Neural progenitor cell (in vitro differentiated cells): ENCODE measurements at regions not wholly inside any gene's neighbourhood (a gene's known extent, or its start where the extent isn't known, plus 50 kb on each side); places are given as distances from the start of the nearest gene placed in this dataset.

ENCODE experiments used
- DNase-seq: peaks from one replicate; pipeline ENCODE4 v3.0.0-alpha.2; 2016; ENCODE audit warnings: low spot score
- H2AFZ ChIP-seq: fragments of 200-600 bp; sonication (generic); replicated peaks from 2 replicates; pipeline ENCODE4 v1.6.1; 2016; ENCODE audit warnings: antibody characterized with exemption
- H3F3A ChIP-seq: fragments of 200-600 bp; sonication (generic); 2 replicates; pipeline ENCODE4 v1.6.1; 2016; ENCODE audit warnings: antibody characterized with exemption, low read depth
- H3K27ac ChIP-seq: fragments of 200-600 bp; sonication (generic); 2 replicates; pipeline ENCODE4 v1.5.1; 2016; ENCODE audit warnings: mild to moderate bottlenecking
- H3K27me3 ChIP-seq: fragments of 200-600 bp; sonication (generic); 2 replicates; pipeline ENCODE4 v1.6.1; 2016; ENCODE audit warnings: mild to moderate bottlenecking, moderate library complexity
- H3K36me3 ChIP-seq: fragments of 200-600 bp; sonication (generic); 2 replicates; pipeline ENCODE4 v1.5.1; 2016
- H3K4me1 ChIP-seq: fragments of 200-600 bp; sonication (generic); 2 replicates; pipeline ENCODE4 v1.6.1; 2016; ENCODE audit warnings: mixed run types
- H3K4me2 ChIP-seq: fragments of 200-600 bp; sonication (generic); 2 replicates; pipeline ENCODE4 v1.6.1; 2016
- H3K4me3 ChIP-seq: fragments of 200-600 bp; sonication (generic); 2 replicates; pipeline ENCODE4 v1.5.1; 2016
- H3K79me2 ChIP-seq: fragments of 200-600 bp; sonication (generic); 2 replicates; pipeline ENCODE4 v1.6.1; 2016; ENCODE audit warnings: low read depth
- H3K9ac ChIP-seq: fragments of 200-600 bp; sonication (generic); 2 replicates; pipeline ENCODE4 v1.6.1; 2016
- H3K9me3 ChIP-seq: fragments of 200-600 bp; sonication (generic); 2 replicates; pipeline ENCODE4 v1.5.1; 2016; ENCODE audit warnings: low read depth
- H4K20me1 ChIP-seq: fragments of 200-600 bp; sonication (generic); 2 replicates; pipeline ENCODE4 v1.6.1; 2016; ENCODE audit warnings: low read depth
- H3K27ac Mint-ChIP-seq: 3 replicates; pipeline ENCODE4 v1.8.0; 2021; ENCODE audit warnings: mixed read lengths
- H3K27me3 Mint-ChIP-seq: 2 replicates; pipeline ENCODE4 v1.8.0; 2022; ENCODE audit warnings: low read depth, mild to moderate bottlenecking, inconsistent platforms, moderate library complexity, mixed read lengths; ENCODE audit not compliant: insufficient read depth
- H3K36me3 Mint-ChIP-seq: 3 replicates; pipeline ENCODE4 v1.8.0; 2021; ENCODE audit warnings: mixed read lengths
- H3K4me1 Mint-ChIP-seq: 3 replicates; pipeline ENCODE4 v1.8.0; 2021; ENCODE audit warnings: mixed read lengths
- H3K4me3 Mint-ChIP-seq: 3 replicates; pipeline ENCODE4 v1.8.0; 2021; ENCODE audit warnings: mild to moderate bottlenecking, moderate library complexity, mixed read lengths
- H3K9me3 Mint-ChIP-seq: 3 replicates; pipeline ENCODE4 v1.8.0; 2020; ENCODE audit warnings: mixed read lengths
- CTCF ChIP-seq: fragments of 200-600 bp; sonication (generic); IDR thresholded peaks from 2 replicates; pipeline ENCODE4 v1.5.1; 2017; ENCODE audit warnings: antibody characterized with exemption, mild to moderate bottlenecking
- EZH2 ChIP-seq: fragments of 200-600 bp; sonication (generic); IDR thresholded peaks from 2 replicates; pipeline ENCODE4 v1.6.1; 2017; ENCODE audit warnings: antibody characterized with exemption, mild to moderate bottlenecking, moderate library complexity
- EZH2phosphoT487 ChIP-seq: fragments of 200-600 bp; sonication (generic); IDR thresholded peaks from 2 replicates; pipeline ENCODE4 v1.6.1; 2017; ENCODE audit warnings: antibody characterized with exemption

- Mint-ChIP-seq H3K27me3 (peaks cover 2% of the 10 kb centered on the region), H3K9me3 (peaks cover 3% of the 10 kb centered on the region), H3K4me3 (no peak overlapping the region), H3K36me3 (no peaks in the 10 kb centered on the region), H3K4me1 (peaks cover 6% of the 10 kb centered on the region), H3K27ac (no peak overlapping the region)
- TF ChIP-seq EZH2phosphoT487, result no peak
- TF ChIP-seq CTCF, result no peak
- no peak for TF ChIP-seq EZH2
- no peak overlapping the region for H3K4me3 ChIP-seq
- H3K4me2 ChIP-seq, result no peak overlapping the region
- no peaks in the 10 kb centered on the region for H3F3A ChIP-seq
- DNase-seq, result no peak
- no peak overlapping the region for H2AFZ ChIP-seq
- H3K79me2 ChIP-seq, result no peaks in the 10 kb centered on the region
- H3K4me1 ChIP-seq, result no peaks in the 10 kb centered on the region
- H4K20me1 ChIP-seq, result no peaks in the 10 kb centered on the region
- no peaks in the 10 kb centered on the region for H3K9me3 ChIP-seq
- no peak overlapping the region for H3K27ac ChIP-seq
- no peaks in the 10 kb centered on the region for H3K27me3 ChIP-seq
- H3K9ac ChIP-seq, result no peak overlapping the region
- no peaks in the 10 kb centered on the region for H3K36me3 ChIP-seq
Measured at GRCh38 chr2:78768016-78768415, 257.5 kb upstream of the REG3G start.

GRCh38 chr2:78775291-78775690 is 250.2 kb upstream of the REG3G start:
- Histone ChIP-seq H3K4me1 (no peaks in the 10 kb centered on the region), H3K79me2 (no peaks in the 10 kb centered on the region), H2AFZ (no peak overlapping the region), H3K9ac (no peak overlapping the region), H3K27me3 (no peaks in the 10 kb centered on the region), H3K4me2 (no peak overlapping the region), H3K4me3 (no peak overlapping the region), H3F3A (no peaks in the 10 kb centered on the region), H3K36me3 (no peaks in the 10 kb centered on the region), H3K27ac (no peak overlapping the region), H3K9me3 (no peaks in the 10 kb centered on the region), H4K20me1 (no peaks in the 10 kb centered on the region)
- TF ChIP-seq EZH2, result no peak
- TF ChIP-seq CTCF, result no peak
- no peak for TF ChIP-seq EZH2phosphoT487
- peaks cover 6% of the 10 kb centered on the region for H3K9me3 Mint-ChIP-seq
- H3K4me3 Mint-ChIP-seq, result no peak overlapping the region
- DNase-seq, result no peak
- H3K36me3 Mint-ChIP-seq, result no peaks in the 10 kb centered on the region
- H3K4me1 Mint-ChIP-seq, result peaks cover 5% of the 10 kb centered on the region
- no peak overlapping the region for H3K27ac Mint-ChIP-seq
- no peaks in the 10 kb centered on the region for H3K27me3 Mint-ChIP-seq

DNA sequence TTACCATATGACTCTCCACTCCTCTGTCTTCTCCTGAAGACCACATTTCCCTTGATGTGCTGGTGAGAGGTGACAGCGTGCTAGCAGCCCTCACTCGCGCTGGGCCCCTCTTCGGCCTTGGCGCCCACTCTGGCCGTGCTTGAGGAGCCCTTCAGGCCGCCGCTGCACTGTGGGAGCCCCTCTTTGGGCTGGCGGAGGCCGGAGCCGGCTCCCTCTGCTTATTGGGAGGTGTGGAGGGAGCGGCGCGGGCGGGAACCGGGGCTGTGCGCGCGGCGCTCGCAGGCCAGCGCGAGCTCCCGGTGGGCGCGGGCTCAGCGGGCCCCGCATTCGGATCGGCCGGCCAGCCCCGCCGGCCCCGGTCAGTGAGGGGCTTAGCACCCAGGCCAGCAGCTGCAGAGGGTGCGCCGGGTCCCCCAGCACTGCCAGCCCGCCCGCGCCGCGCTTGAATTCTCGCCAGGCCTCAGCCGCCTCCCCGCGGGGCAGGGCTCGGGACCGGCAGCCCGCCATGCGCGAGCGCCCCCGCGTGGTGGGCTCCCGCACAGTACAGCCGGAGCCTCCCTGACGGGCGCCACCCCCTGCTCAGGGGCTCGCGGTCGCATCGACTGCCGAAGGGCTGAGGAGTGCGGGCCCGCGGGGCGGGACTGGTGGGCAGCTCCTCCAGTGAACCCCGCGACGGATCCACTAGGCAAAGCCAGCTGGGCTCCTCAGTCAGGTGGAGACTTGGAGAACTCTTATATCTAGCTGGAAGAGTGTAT is 246.6 kb upstream of the REG3G start:
- no peak overlapping the region for H3K4me3 ChIP-seq
- H3K27ac ChIP-seq, result no peak overlapping the region
- Mint-ChIP-seq H3K4me1 (peaks cover 5% of the 10 kb centered on the region), H3K36me3 (no peaks in the 10 kb centered on the region), H3K27ac (no peak overlapping the region), H3K27me3 (no peaks in the 10 kb centered on the region), H3K4me3 (no peak overlapping the region), H3K9me3 (peaks cover 6% of the 10 kb centered on the region)
- H3K4me1 ChIP-seq, result no peaks in the 10 kb centered on the region
- H3F3A ChIP-seq, result no peaks in the 10 kb centered on the region
- no peaks in the 10 kb centered on the region for H3K79me2 ChIP-seq
- H4K20me1 ChIP-seq, result no peaks in the 10 kb centered on the region
- no peak overlapping the region for H3K4me2 ChIP-seq
- H3K9me3 ChIP-seq, result no peaks in the 10 kb centered on the region
- H3K36me3 ChIP-seq, result no peaks in the 10 kb centered on the region
- DNase-seq, result no peak
- no peak overlapping the region for H3K9ac ChIP-seq
- TF ChIP-seq EZH2phosphoT487 (no peak), EZH2 (no peak), CTCF (no peak)
- H2AFZ ChIP-seq, result no peak overlapping the region
- H3K27me3 ChIP-seq, result no peaks in the 10 kb centered on the region
